Adipose tissue (tissue), 3 donors: ENCODE measurements at regions not wholly inside any gene's neighbourhood (a gene's known extent, or its start where the extent isn't known, plus 50 kb on each side); places are given as distances from the start of the nearest gene placed in this dataset.
"Not testable (repeated sequence)": the region's sequence is repeated elsewhere in the genome, so short reads cannot be mapped to it uniquely, and the experiment has no call there.

ENCODE experiments used
- H3K27ac ChIP-seq: one replicate; pipeline ENCODE4 v1.5.1; 2013; ENCODE audit warnings: low read depth, low read length
- WGBS, 3 donors: extraction: QIAGEN DNeasy Blood & Tissue Kit; methylation state at CpG; one replicate each; pipeline ENCODE4 v1.1.7; 2013; 5-methylcytosine and 5-hydroxymethylcytosine counted together
- donor health status: healthy with polysubstance abuse.
- donor health status: Bipolar disorder and iron deficiency.
- donor health status: healthy.

DNA sequence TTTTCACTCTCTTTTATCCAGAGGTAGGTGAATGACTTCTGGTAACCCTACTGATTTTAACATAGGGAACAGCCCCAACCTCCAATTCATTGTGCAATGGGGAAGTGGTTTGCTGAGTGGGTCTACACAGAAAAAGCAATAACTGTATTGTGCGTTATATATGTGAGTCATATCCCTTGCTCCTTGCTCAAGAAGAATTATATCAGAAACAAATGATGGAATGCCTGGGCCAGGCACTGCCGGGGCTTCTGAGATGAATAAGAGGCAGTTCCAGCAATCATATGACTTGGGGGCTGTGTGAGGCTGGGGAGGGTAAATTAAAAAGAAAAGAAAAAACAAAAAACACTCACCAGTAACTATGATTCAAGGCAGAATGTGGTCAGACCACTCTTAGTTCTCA, 79.2 kb upstream of the ABCA1 start:
- H3K27ac ChIP-seq = no peak overlapping the region
- WGBS, 3 donors = 25 to 87% (median 37%) methylated on average over 2 of the region's 2 CpGs

- not testable (repeated sequence) for H3K27ac ChIP-seq
- 80 to 83% (median 83%) methylated on average over 3 of the region's 3 CpGs for WGBS, 3 donors
Observed at GRCh38 chr9:105010089-105010488, 82.1 kb upstream of the ABCA1 start.

DNA sequence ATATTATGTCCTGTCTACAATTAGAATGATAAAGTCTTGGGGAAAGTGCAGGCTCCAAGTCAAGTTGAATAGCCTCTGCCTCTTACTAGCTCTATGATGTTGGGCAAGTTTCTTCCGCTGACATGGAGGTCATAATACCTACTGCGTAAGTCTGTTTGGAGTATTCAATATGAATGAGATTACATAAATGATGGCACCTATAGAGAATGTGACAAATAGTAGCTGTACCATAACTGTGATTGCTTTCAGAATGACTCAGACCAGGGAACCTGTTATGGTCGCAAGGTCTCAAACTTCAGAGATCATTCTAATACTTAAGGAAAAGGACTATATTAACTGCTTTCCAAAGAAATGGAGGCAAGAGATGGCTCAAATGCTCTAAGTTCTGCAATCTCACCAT, 94.0 kb upstream of the ABCA1 start:
- whole genome bisulfite sequencing, 3 donors = 93 to 96% (median 95%) methylated on average over 3 of the region's 3 CpGs
- H3K27ac ChIP-seq = no peak overlapping the region

- WGBS, 3 donors = 85 to 94% (median 93%) methylated on average over 5 of the region's 5 CpGs
Observed at GRCh38 chr9:105022545-105022944, 94.6 kb upstream of the ABCA1 start.

GRCh38 chr9:105023788-105024187, 95.8 kb upstream of the ABCA1 start:
- no peak overlapping the region for H3K27ac ChIP-seq
- WGBS, 3 donors = 70 to 100% (median 92%) methylated on average over 1 of the region's 1 CpG

More at GRCh38 chr9:105022545-105022944, 94.6 kb upstream of the ABCA1 start:
- not testable (repeated sequence) for H3K27ac ChIP-seq

GRCh38 chr9:105024529-105024928, 96.6 kb upstream of the ABCA1 start:
- no peak overlapping the region for H3K27ac ChIP-seq
- WGBS, 3 donors = 62 to 87% (median 66%) methylated on average over 7 of the region's 7 CpGs

- no peak overlapping the region for H3K27ac ChIP-seq
- 33 to 50% (median 44%) methylated on average over 1 of the region's 1 CpG for WGBS, 3 donors
Observed at GRCh38 chr9:105026451-105026850, 98.5 kb upstream of the ABCA1 start.

DNA sequence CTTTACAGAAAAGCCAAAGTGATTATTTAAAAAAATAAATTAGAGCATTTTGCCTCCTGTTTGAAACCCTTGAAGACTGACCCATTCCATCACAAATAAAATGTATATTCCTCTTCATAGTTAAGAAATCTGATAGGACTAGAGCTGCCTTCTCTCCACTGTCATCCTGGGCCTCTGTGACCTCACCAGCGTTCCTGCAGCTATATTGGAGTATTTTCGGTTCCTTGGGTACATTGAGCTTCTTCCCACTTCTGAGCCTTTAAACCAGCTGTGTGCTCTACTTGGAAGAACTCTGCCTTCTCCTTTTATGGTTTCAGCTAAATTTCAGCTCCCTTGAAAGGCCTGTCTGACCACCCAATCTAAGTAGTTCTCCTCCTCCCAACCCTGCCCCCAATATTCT, 99.1 kb upstream of the ABCA1 start:
- H3K27ac ChIP-seq = no peak overlapping the region
- 71 to 84% (median 81%) methylated on average over 2 of the region's 2 CpGs for WGBS, 3 donors

- no peak overlapping the region for H3K27ac ChIP-seq
- WGBS, 3 donors = 87 to 92% (median 90%) methylated on average over 3 of the region's 3 CpGs
Observed at GRCh38 chr9:105030285-105030684, 102.3 kb upstream of the ABCA1 start.

DNA sequence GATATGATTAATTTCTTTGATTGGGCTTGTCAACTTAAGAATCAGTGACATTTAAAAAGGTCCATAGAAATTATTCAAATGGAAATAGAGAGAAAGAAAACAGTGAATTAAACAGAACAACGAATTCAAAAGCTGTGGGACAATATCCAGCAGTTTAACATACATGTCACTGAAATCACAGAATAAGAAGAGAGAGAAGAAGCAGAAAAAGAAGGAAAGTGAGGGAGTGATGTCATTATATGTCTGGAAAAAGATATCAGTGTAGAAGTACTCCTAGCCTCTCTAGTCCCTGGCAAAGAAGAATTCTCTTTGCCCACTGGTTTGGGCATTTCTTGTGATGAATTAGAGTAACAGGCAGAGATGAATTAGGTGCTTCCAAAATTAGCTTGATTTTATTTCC, 109.2 kb upstream of the ABCA1 start:
- 82 to 96% (median 87%) methylated on average over 1 of the region's 1 CpG for WGBS, 3 donors
- H3K27ac ChIP-seq = no peak overlapping the region

GRCh38 chr9:105038051-105038450, 110.1 kb upstream of the ABCA1 start:
- 60 to 86% (median 76%) methylated on average over 3 of the region's 3 CpGs for WGBS, 3 donors
- H3K27ac ChIP-seq = no peak overlapping the region

GRCh38 chr9:105039175-105039799, 111.3 kb upstream of the ABCA1 start:
- WGBS, 3 donors = 71 to 80% (median 79%) methylated on average over 3 of the region's 3 CpGs

DNA sequence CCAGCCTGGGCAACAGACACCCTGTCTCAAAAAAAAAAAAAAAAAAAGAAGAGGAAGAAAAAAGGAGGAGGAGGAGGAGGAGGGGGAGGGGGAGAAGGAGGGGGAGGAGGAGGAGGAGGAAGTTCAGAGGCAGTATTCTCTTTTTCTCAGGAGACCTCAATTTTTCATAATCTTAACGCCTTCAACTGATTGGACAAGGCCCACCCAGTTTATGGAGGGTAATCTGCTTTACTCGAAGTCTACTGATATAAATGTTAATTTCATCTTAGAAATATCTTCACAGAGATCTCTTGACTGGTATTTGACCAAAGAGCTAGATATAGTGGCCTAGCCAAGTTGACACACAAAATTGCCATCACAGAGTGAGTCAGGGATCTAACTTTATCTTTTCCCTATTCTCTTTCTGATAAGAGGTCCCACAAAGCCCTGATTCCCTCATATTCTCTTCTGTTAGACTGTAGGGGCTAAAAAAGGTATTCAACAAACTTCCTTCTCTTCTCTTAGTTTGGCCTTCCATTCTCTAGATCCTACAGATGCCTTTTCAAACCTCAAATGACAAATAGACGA, 115.5 kb upstream of the ABCA1 start:
- no peak overlapping the region for H3K27ac ChIP-seq
- WGBS, 3 donors = 83 to 94% (median 86%) methylated on average over 3 of the region's 3 CpGs

More at GRCh38 chr9:105039175-105039799, 111.3 kb upstream of the ABCA1 start:
- H3K27ac ChIP-seq = no peak overlapping the region

DNA sequence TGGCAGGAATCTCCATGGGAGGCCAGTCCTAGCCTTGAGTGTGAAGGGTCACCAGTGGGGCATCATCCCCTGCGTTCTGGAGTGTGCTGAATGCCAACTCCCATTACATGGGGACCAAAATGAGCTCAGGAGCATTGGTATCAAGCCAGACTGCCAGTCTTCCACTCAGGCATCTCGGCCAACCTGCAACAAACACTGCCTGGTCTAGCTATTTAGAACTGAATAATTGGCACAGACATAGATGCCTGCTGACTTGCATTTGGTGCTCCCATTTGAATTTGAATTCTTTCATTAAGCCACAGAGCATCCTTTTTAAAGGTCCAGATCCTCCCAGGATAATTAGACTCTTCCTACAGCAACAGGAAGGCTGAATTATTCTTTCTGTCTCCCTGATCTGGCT, 116.6 kb upstream of the ABCA1 start:
- H3K27ac ChIP-seq = no peak overlapping the region
- 20 to 75% (median 57%) methylated on average over 2 of the region's 2 CpGs for WGBS, 3 donors

GRCh38 chr9:105046907-105047741, 119.2 kb upstream of the ABCA1 start:
- 90 to 97% (median 96%) methylated on average over 2 of the region's 2 CpGs for WGBS, 3 donors
- H3K27ac ChIP-seq = no peak overlapping the region

- WGBS, 3 donors = 62 to 87% (median 76%) methylated on average over 2 of the region's 2 CpGs
- H3K27ac ChIP-seq = no peak overlapping the region
Observed at GRCh38 chr9:105047742-105048041, 119.7 kb upstream of the ABCA1 start.

DNA sequence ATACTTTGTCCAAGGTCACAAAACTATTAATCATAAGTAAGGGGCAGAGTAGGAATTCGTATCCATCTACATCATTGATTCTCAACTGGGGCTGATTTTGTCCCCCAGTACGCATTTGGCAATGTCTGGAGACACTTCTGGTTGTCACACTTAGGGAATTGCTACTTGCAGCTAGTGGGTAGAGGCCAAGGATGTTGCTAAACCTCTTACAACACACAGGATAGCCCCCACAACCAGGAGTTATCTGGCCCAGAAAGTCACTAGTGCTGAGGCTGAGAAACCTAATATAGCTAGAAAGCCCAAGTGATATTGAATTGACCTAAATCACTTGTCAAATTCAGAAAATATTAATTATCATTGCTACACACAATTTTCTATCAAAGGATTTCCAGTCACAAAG, 120.4 kb upstream of the ABCA1 start:
- 43 to 78% (median 49%) methylated on average over 2 of the region's 2 CpGs for WGBS, 3 donors
- no peak overlapping the region for H3K27ac ChIP-seq

DNA sequence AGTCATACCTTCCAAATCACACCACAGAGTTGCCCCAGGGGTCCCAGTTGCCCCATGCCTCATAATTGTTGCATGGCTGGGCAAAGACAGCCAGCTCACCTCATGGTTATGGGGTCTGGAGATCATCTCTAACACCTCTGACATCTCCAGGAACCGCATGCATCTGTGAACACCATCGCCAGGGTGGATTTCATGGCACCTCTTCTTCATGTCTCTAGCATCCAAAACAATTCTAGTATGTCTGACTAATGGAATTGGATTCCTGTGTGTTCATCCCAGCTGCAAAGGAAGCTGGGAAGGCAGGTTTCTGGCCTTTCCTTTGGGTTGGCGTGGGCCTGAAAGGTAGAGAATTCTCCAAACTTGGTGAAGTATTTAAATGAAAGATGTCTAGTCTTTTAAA, 122.3 kb upstream of the ABCA1 start:
- 64 to 78% (median 77%) methylated on average over 3 of the region's 3 CpGs for WGBS, 3 donors
- no peak overlapping the region for H3K27ac ChIP-seq

DNA sequence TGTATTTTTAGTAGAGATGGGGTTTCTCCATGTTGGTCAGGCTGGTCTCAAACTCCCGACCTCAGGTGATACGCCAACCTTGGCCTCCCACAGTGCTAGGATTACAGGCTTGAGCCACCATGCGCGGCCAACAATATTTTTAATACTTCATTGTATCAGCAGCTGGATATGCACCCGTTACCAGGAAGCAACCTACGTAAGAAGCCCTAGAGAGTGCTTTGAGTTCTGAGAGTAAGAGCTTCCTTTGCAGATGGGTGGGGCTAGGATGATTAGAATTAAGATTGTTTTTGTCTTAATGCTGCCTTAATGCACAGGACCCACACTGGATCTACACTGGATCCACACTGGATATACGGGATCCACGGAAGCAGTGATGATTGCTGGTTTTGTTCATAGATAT, 123.9 kb upstream of the ABCA1 start:
- no peak overlapping the region for H3K27ac ChIP-seq
- WGBS, 3 donors = 63 to 89% (median 67%) methylated on average over 8 of the region's 8 CpGs

DNA sequence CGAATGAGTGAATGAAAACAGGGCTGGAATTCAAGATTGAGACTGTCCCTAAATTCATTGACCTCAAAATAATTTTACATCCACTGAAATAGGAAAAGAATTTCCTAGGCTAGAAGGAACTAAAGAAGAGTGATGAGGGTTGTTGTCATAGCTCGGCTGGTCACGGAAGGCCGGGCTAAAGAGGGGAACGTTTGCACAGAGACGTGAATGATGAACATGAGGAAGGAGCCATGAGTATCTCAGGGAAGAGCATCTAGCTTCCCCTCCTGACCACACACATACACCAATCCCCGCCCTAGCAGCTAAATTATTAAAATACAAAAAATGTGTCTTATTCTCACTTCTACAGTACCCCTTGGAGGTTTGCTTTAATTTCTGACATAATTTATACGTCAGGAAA, 124.4 kb upstream of the ABCA1 start:
- H3K27ac ChIP-seq = no peak overlapping the region
- 57 to 85% (median 62%) methylated on average over 8 of the region's 8 CpGs for WGBS, 3 donors
